SK-N-SH (cell line): ENCODE measurements at regions not wholly inside any gene's neighbourhood (a gene's known extent, or its start where the extent isn't known, plus 50 kb on each side); places are given as distances from the start of the nearest gene placed in this dataset.

Experiments used
- CTCF ChIA-PET: fragments of 300-600, 350-600 bp; formaldehyde crosslinking; extraction: SDS; loops from one replicate; lab custom pipeline; 2021; lab: Yijun Ruan, JAX
- POLR2A ChIA-PET: fragments of 350-600 bp; sonication (Branson Sonifier 250); formaldehyde crosslinking; extraction: SDS; loops from one replicate; lab custom pipeline; 2020; ENCODE audit warnings: antibody characterized with exemption, inconsistent platforms; lab: Yijun Ruan, JAX
- DNase-seq: peaks from one replicate; pipeline ENCODE4 v3.0.0; 2012
- H2AFZ ChIP-seq: fragments of 200-600 bp; sonication (generic); 2 replicates; pipeline ENCODE4 v1.8.1; 2016; ENCODE audit warnings: antibody characterized with exemption, mild to moderate bottlenecking, low read depth
- H3F3A ChIP-seq: fragments of 200-600 bp; sonication (generic); replicated peaks from 2 replicates; pipeline ENCODE3; 2016; ENCODE audit warnings: antibody characterized with exemption, mild to moderate bottlenecking; ENCODE audit not compliant: insufficient read depth
- H3K27ac ChIP-seq, 2 experiments: fragments of 200-500 bp in 1 of 2; fragments of 200-600 bp in 1 of 2; sonication (Bioruptor generic) in 1 of 2; sonication (generic), shearing (Covaris generic) in 1 of 2; 2 replicates each; pipeline versions ENCODE4 v1.5.1 to v1.6.1; 2014 to 2016; ENCODE audit warnings: low read depth in 2 of 2, inconsistent platforms in 1 of 2, low read length in 1 of 2, mild to moderate bottlenecking in 1 of 2, mixed read lengths in 1 of 2
- H3K27me3 ChIP-seq: fragments of 200-600 bp; sonication (generic), shearing (Covaris generic); 2 replicates; pipeline ENCODE4 v1.6.1; 2016; ENCODE audit warnings: mixed run types; ENCODE audit not compliant: insufficient read depth
- H3K36me3 ChIP-seq, 2 experiments: fragments of 200-500 bp in 1 of 2; fragments of 200-600 bp in 1 of 2; sonication (Bioruptor generic) in 1 of 2; sonication (generic) in 1 of 2; replicated peaks in 1 of 2; 2 replicates each; pipeline versions ENCODE3 to v1.5.1; 2014 to 2016; ENCODE audit warnings: low read length in 1 of 2, mild to moderate bottlenecking in 1 of 2; ENCODE audit not compliant: insufficient read depth in 2 of 2, control insufficient read depth in 1 of 2
- H3K4me1 ChIP-seq, 2 experiments: fragments of 200-500 bp in 1 of 2; fragments of 200-600 bp in 1 of 2; sonication (Bioruptor generic) in 1 of 2; sonication (generic), shearing (Covaris generic) in 1 of 2; 2 replicates each; pipeline versions ENCODE4 v1.5.1 to v1.6.1; 2014 to 2016; ENCODE audit warnings: low read depth in 1 of 2, low read length in 1 of 2, mixed run types in 1 of 2; ENCODE audit not compliant: insufficient read depth in 2 of 2, control insufficient read depth in 1 of 2
- H3K4me2 ChIP-seq: fragments of 200-600 bp; sonication (generic), shearing (Covaris generic); 2 replicates; pipeline ENCODE4 v1.6.1; 2017; ENCODE audit warnings: mixed run types
- H3K4me3 ChIP-seq, 2 experiments: fragments of 200-500 bp in 1 of 2; fragments of 200-600 bp in 1 of 2; sonication (Bioruptor generic) in 1 of 2; sonication (generic), shearing (Covaris generic) in 1 of 2; 2 replicates each; pipeline versions ENCODE4 v1.5.1 to v1.8.1; 2014 to 2016; ENCODE audit warnings: low read depth in 2 of 2, inconsistent platforms in 1 of 2, low read length in 1 of 2, mild to moderate bottlenecking in 1 of 2, mixed read lengths in 1 of 2, moderate library complexity in 1 of 2
- H3K79me2 ChIP-seq: fragments of 200-600 bp; sonication (generic); 2 replicates; pipeline ENCODE4 v1.8.1; 2017; ENCODE audit warnings: mild to moderate bottlenecking; ENCODE audit not compliant: insufficient read depth
- H3K9ac ChIP-seq: fragments of 200-600 bp; sonication (generic); 2 replicates; pipeline ENCODE4 v1.6.1; 2017; ENCODE audit warnings: mixed run types
- H3K9me2 ChIP-seq: fragments of 200-600 bp; sonication (generic); 2 replicates; pipeline ENCODE4 v1.6.1; 2017; ENCODE audit warnings: mixed run types
- H3K9me3 ChIP-seq: fragments of 200-600 bp; sonication (generic); 2 replicates; pipeline ENCODE4 v1.6.1; 2017; ENCODE audit warnings: mixed run types, mild to moderate bottlenecking, moderate library complexity
- H4K20me1 ChIP-seq: fragments of 200-600 bp; sonication (generic); 2 replicates; pipeline ENCODE4 v1.6.1; 2017; ENCODE audit warnings: mild to moderate bottlenecking, mixed run types; ENCODE audit not compliant: insufficient read depth
- CHD2 ChIP-seq: fragments of 150-350 bp; IDR thresholded peaks from 2 replicates; pipeline ENCODE4 v1.6.1; 2018; ENCODE audit warnings: low read length; ENCODE audit not compliant: partially characterized antibody
- CTCF ChIP-seq: fragments of 200-600 bp; sonication (generic); IDR thresholded peaks from 2 replicates; pipeline ENCODE4 v1.6.1; 2017; ENCODE audit warnings: antibody characterized with exemption, mild to moderate bottlenecking, moderate library complexity
- ELF1 ChIP-seq: IDR thresholded peaks from 2 replicates; pipeline ENCODE4 v1.4.0; 2012
- FOSL2 ChIP-seq: IDR thresholded peaks from 2 replicates; pipeline ENCODE4 v1.4.0; 2012; ENCODE audit warnings: low read depth, mild to moderate bottlenecking, moderate library complexity, borderline replicate concordance
- FOXJ3 ChIP-seq: sonication (generic); formaldehyde crosslinking; IDR thresholded peaks from 2 replicates; pipeline ENCODE4 v1.5.1; 2020; ENCODE audit warnings: mild to moderate bottlenecking, missing genetic modification reagents
- FOXM1 ChIP-seq: IDR thresholded peaks from 2 replicates; pipeline ENCODE4 v1.4.0; 2012; ENCODE audit warnings: low read depth, mild to moderate bottlenecking
- GABPA ChIP-seq: IDR thresholded peaks from 2 replicates; pipeline ENCODE4 v1.4.0; 2012; ENCODE audit warnings: low read depth, mild to moderate bottlenecking
- JUND ChIP-seq: IDR thresholded peaks from 2 replicates; pipeline ENCODE4 v1.4.0; 2012
- MAX ChIP-seq: IDR thresholded peaks from 2 replicates; pipeline ENCODE4 v1.4.0; 2012; ENCODE audit warnings: low read depth
- MEF2A ChIP-seq: IDR thresholded peaks from 2 replicates; pipeline ENCODE4 v1.4.0; 2012; ENCODE audit warnings: low read depth, borderline replicate concordance
- NRF1 ChIP-seq: IDR thresholded peaks from 2 replicates; pipeline ENCODE4 v1.6.1; 2012; ENCODE audit warnings: low read depth, mild to moderate bottlenecking, low read length
- POLR2AphosphoS5 ChIP-seq: IDR thresholded peaks from 2 replicates; pipeline ENCODE4 v1.6.1; 2012; ENCODE audit warnings: low read depth, low read length
- TAF1 ChIP-seq: IDR thresholded peaks from 2 replicates; pipeline ENCODE4 v1.6.1; 2012; ENCODE audit warnings: low read depth, mild to moderate bottlenecking, low read length, moderate library complexity, borderline replicate concordance
- WGBS: methylation state at CpG from one replicate; pipeline ENCODE4 v1.1.6; 2017; ENCODE audit warnings: low lambda C conversion rate; 5-methylcytosine and 5-hydroxymethylcytosine counted together
- TF ChIP-seq, protein P1 (sequence below): IDR thresholded peaks from 2 replicates; pipeline ENCODE4 v1.4.0; 2012; ENCODE audit warnings: low read depth, borderline replicate concordance
- TF ChIP-seq, protein P2 (sequence below): fragments of 150-350 bp; IDR thresholded peaks from 2 replicates; pipeline ENCODE4 v1.6.1; 2017; ENCODE audit warnings: antibody characterized with exemption, low read length, low read depth, borderline replicate concordance
- TF ChIP-seq, protein P3 (sequence below): fragments of 150-350 bp; IDR thresholded peaks from 2 replicates; pipeline ENCODE4 v1.6.1; 2016; ENCODE audit warnings: mild to moderate bottlenecking, low read depth, low read length
- TF ChIP-seq, protein P4 (sequence below): IDR thresholded peaks from 2 replicates; pipeline ENCODE4 v1.4.0; 2012; ENCODE audit warnings: low read depth, borderline replicate concordance

DNA sequence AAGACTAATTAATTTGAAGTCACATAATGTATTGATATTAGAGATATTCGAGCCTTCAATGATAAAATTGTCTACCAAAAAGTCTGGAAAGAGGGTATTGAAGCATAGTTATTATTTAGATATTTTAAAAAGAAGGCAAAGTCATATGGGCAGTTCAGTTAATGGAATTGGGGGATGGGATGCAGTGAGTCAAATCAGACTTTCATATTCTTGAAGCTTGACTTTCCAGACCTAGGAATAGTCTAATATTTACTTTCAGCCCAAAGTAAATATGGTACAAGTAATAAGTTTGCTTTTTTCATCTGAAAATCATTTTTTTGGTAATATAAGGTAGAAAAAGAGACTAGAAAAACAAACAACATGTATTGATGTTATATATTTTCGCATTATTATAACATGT lies 2017.8 kb downstream of the C4orf33 start:
- TF ChIP-seq FOXM1: no peak
- TF ChIP-seq, protein P1, sequence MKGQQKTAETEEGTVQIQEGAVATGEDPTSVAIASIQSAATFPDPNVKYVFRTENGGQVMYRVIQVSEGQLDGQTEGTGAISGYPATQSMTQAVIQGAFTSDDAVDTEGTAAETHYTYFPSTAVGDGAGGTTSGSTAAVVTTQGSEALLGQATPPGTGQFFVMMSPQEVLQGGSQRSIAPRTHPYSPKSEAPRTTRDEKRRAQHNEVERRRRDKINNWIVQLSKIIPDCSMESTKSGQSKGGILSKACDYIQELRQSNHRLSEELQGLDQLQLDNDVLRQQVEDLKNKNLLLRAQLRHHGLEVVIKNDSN: no peak
- TF ChIP-seq ELF1: no peak
- TF ChIP-seq POLR2AphosphoS5: no peak
- TF ChIP-seq CTCF: no peak
- TF ChIP-seq, protein P2, sequence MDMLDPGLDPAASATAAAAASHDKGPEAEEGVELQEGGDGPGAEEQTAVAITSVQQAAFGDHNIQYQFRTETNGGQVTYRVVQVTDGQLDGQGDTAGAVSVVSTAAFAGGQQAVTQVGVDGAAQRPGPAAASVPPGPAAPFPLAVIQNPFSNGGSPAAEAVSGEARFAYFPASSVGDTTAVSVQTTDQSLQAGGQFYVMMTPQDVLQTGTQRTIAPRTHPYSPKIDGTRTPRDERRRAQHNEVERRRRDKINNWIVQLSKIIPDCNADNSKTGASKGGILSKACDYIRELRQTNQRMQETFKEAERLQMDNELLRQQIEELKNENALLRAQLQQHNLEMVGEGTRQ: no peak
- TF ChIP-seq, protein P3, sequence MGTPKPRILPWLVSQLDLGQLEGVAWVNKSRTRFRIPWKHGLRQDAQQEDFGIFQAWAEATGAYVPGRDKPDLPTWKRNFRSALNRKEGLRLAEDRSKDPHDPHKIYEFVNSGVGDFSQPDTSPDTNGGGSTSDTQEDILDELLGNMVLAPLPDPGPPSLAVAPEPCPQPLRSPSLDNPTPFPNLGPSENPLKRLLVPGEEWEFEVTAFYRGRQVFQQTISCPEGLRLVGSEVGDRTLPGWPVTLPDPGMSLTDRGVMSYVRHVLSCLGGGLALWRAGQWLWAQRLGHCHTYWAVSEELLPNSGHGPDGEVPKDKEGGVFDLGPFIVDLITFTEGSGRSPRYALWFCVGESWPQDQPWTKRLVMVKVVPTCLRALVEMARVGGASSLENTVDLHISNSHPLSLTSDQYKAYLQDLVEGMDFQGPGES: no peak
- TF ChIP-seq MEF2A: no peak
- TF ChIP-seq TAF1: no peak
- TF ChIP-seq CHD2: no peak
- Histone ChIP-seq H3K4me1 (no peaks in the 10 kb centered on the region), H3K9ac (no peak overlapping the region), H3K27me3 (no peaks in the 10 kb centered on the region), H3K4me3 (no peak overlapping the region), H3K9me3 (no peaks in the 10 kb centered on the region), H3K4me2 (no peak overlapping the region), H4K20me1 (no peaks in the 10 kb centered on the region), H2AFZ (no peak overlapping the region), H3F3A (no peaks in the 10 kb centered on the region), H3K36me3 (no peaks in the 10 kb centered on the region), H3K9me2 (no peaks in the 10 kb centered on the region), H3K79me2 (no peaks in the 10 kb centered on the region), H3K27ac (no peak overlapping the region)
- no peak for DNase-seq
- CTCF ChIA-PET: no interaction called here
- POLR2A ChIA-PET: no interaction called here
- 2% methylated on average over 2 of the region's 2 CpGs for WGBS

GRCh38 chr4:131119661-131120060 lies 2023.7 kb downstream of the C4orf33 start:
- Histone ChIP-seq H3K36me3 (no peaks in the 10 kb centered on the region), H4K20me1 (no peaks in the 10 kb centered on the region), H3K27ac (no peak overlapping the region), H3K4me3 (no peak overlapping the region), H3K9me2 (no peaks in the 10 kb centered on the region), H3K9me3 (no peaks in the 10 kb centered on the region), H2AFZ (no peak overlapping the region), H3K27me3 (no peaks in the 10 kb centered on the region), H3F3A (no peaks in the 10 kb centered on the region), H3K9ac (no peak overlapping the region), H3K4me1 (no peaks in the 10 kb centered on the region), H3K79me2 (no peaks in the 10 kb centered on the region), H3K4me2 (no peak overlapping the region)
- POLR2A ChIA-PET: no interaction called here
- no peak for DNase-seq
- CTCF ChIA-PET: no interaction called here
- TF ChIP-seq, protein P4, sequence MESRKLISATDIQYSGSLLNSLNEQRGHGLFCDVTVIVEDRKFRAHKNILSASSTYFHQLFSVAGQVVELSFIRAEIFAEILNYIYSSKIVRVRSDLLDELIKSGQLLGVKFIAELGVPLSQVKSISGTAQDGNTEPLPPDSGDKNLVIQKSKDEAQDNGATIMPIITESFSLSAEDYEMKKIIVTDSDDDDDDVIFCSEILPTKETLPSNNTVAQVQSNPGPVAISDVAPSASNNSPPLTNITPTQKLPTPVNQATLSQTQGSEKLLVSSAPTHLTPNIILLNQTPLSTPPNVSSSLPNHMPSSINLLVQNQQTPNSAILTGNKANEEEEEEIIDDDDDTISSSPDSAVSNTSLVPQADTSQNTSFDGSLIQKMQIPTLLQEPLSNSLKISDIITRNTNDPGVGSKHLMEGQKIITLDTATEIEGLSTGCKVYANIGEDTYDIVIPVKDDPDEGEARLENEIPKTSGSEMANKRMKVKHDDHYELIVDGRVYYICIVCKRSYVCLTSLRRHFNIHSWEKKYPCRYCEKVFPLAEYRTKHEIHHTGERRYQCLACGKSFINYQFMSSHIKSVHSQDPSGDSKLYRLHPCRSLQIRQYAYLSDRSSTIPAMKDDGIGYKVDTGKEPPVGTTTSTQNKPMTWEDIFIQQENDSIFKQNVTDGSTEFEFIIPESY: no peak
- no peak for TF ChIP-seq POLR2AphosphoS5
- TF ChIP-seq GABPA: no peak
- no peak for TF ChIP-seq FOXJ3 (CRISPR knock-in tag)
- TF ChIP-seq NRF1: no peak
- no peak for TF ChIP-seq FOSL2
- TF ChIP-seq MAX: no peak
- TF ChIP-seq JUND: no peak
- TF ChIP-seq MEF2A: no peak
